ENCODE measurements at regions not wholly inside any gene's neighbourhood (a gene's known extent, or its start where the extent isn't known, plus 50 kb on each side); places are given as distances from the start of the nearest gene placed in this dataset.
"Not testable (repeated sequence)": the region's sequence is repeated elsewhere in the genome, so short reads cannot be mapped to it uniquely, and the experiment has no call there.

- no peaks in the 10 kb centered on the region for H3K4me1 ChIP-seq
- no peaks in the 10 kb centered on the region for H3K27me3 ChIP-seq
- TF ChIP-seq POLR2A (IDR thresholded peaks at IDR 0.05) = no peak
- no peak for TF ChIP-seq CTCF (IDR thresholded peaks at IDR 0.05)
- no peaks in the 10 kb centered on the region for H3K36me3 ChIP-seq
- no peak overlapping the region for H3K4me3 ChIP-seq
- WGBS, 2 donors = 79 to 87% methylated on average over 1 of the region's 1 CpG
- no peak for DNase-seq
- intact Hi-C loops (cut with DNase I) = no loop called here
- H3K27ac ChIP-seq = no peak overlapping the region
- H3K9me3 ChIP-seq = no peaks in the 10 kb centered on the region
Measured at GRCh38 chr4:129264008-129264657, 168.2 kb downstream of the C4orf33 start.

- Histone ChIP-seq H3K4me3 (no peak overlapping the region), H3K4me1 (no peaks in the 10 kb centered on the region), H3K9me3 (no peaks in the 10 kb centered on the region), H3K36me3 (no peaks in the 10 kb centered on the region), H3K27ac (no peak overlapping the region), H3K27me3 (no peaks in the 10 kb centered on the region)
- intact Hi-C loops (cut with DNase I) = no loop called here
- DNase-seq = no peak
- WGBS, 2 donors = 22 to 67% methylated on average over 1 of the region's 1 CpG
- TF ChIP-seq CTCF (IDR thresholded peaks at IDR 0.05) (no peak), POLR2A (IDR thresholded peaks at IDR 0.05) (no peak)
Measured at GRCh38 chr4:129278868-129279267, 182.9 kb downstream of the C4orf33 start.

GRCh38 chr4:129282293-129282692, 186.3 kb downstream of the C4orf33 start:
- H3K4me3 ChIP-seq = no peak overlapping the region
- no peaks in the 10 kb centered on the region for H3K9me3 ChIP-seq
- H3K27ac ChIP-seq = no peak overlapping the region
- intact Hi-C loops (cut with DNase I) = no loop called here
- no peaks in the 10 kb centered on the region for H3K36me3 ChIP-seq
- H3K27me3 ChIP-seq = no peaks in the 10 kb centered on the region
- TF ChIP-seq CTCF (IDR thresholded peaks at IDR 0.05) = no peak
- TF ChIP-seq POLR2A (IDR thresholded peaks at IDR 0.05) = no peak
- DNase-seq = no peak
- no peaks in the 10 kb centered on the region for H3K4me1 ChIP-seq

GRCh38 chr4:129292194-129292593, 196.2 kb downstream of the C4orf33 start:
- H3K9me3 ChIP-seq; H3K4me1 ChIP-seq; H3K27ac ChIP-seq; intact Hi-C loops (cut with DNase I); H3K36me3 ChIP-seq; H3K27me3 ChIP-seq; DNase-seq; H3K4me3 ChIP-seq: not testable (repeated sequence)
- 17 to 56% methylated on average over 1 to 3 of the region's 4 CpGs for WGBS, 2 donors

- 88 to 100% methylated on average over 2 of the region's 2 CpGs for WGBS, 2 donors
- intact Hi-C loops (cut with DNase I) = no loop called here
- Histone ChIP-seq H3K27ac (no peak overlapping the region), H3K27me3 (no peaks in the 10 kb centered on the region), H3K4me3 (no peak overlapping the region), H3K4me1 (no peaks in the 10 kb centered on the region), H3K36me3 (no peaks in the 10 kb centered on the region), H3K9me3 (no peaks in the 10 kb centered on the region)
- TF ChIP-seq CTCF (IDR thresholded peaks at IDR 0.05) (no peak), POLR2A (IDR thresholded peaks at IDR 0.05) (no peak)
- DNase-seq = no peak
Measured at GRCh38 chr4:129314781-129315180, 218.8 kb downstream of the C4orf33 start.

GRCh38 chr4:129322920-129323319, 227.0 kb downstream of the C4orf33 start:
- H3K36me3 ChIP-seq = no peaks in the 10 kb centered on the region
- no peak overlapping the region for H3K4me3 ChIP-seq
- TF ChIP-seq POLR2A (IDR thresholded peaks at IDR 0.05) = no peak
- TF ChIP-seq CTCF (IDR thresholded peaks at IDR 0.05) = no peak
- intact Hi-C loops (cut with DNase I) = no loop called here
- H3K27me3 ChIP-seq = no peaks in the 10 kb centered on the region
- H3K27ac ChIP-seq = no peak overlapping the region
- H3K9me3 ChIP-seq = no peaks in the 10 kb centered on the region
- WGBS, 2 donors = 41 to 44% methylated on average over 4 of the region's 4 CpGs
- H3K4me1 ChIP-seq = no peaks in the 10 kb centered on the region
- no peak for DNase-seq
